GM12873 (cell line): ENCODE measurements at regions not wholly inside any gene's neighbourhood (a gene's known extent, or its start where the extent isn't known, plus 50 kb on each side); places are given as distances from the start of the nearest gene placed in this dataset.

Experiments used
- TF ChIP-seq, protein P1 (sequence below): IDR thresholded peaks from 2 replicates; pipeline ENCODE4 v1.5.1; 2012; ENCODE audit warnings: low read depth, mild to moderate bottlenecking, moderate library complexity, low read length, control low read depth; ENCODE audit not compliant: insufficient read depth; ENCODE audit errors: missing control alignments

DNA sequence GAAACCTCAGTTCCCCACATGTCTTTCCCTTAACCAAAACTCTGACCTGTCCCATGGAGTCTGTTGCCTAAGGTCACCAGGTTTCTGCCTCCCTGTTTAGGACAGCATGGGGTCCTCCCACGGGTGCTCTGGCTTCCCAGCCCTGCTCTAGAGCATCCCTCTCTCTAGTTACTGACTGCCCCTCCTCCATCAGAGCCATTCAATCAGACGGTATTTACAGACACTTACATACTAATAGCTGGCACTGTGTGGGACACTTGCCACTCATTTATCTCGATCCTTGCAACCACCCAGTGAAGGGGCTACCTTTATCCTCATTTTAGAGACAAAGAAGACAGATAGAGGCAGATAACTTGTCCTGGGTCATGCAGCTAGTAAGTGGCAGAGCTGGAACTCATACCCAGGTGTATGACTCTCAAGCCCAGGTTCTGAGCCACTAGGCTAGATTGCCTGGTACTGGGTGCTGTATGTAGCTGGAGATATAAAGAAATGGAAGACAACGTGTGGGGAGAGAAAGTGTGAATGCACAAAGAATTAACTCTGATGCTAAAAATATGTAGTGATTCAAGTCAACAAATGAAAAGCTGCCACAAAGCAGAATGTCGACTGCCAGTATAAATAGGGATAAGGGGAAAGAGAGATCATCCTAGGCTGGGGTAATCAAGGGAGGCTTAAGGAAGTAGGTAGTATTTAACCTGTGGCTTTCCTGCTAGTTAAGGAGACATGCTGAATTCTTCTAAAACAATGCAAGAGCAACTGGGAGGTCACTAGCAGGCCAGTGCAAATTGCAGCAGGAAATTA is 52.5 kb upstream of the PDE8B start:
- TF ChIP-seq, protein P1, sequence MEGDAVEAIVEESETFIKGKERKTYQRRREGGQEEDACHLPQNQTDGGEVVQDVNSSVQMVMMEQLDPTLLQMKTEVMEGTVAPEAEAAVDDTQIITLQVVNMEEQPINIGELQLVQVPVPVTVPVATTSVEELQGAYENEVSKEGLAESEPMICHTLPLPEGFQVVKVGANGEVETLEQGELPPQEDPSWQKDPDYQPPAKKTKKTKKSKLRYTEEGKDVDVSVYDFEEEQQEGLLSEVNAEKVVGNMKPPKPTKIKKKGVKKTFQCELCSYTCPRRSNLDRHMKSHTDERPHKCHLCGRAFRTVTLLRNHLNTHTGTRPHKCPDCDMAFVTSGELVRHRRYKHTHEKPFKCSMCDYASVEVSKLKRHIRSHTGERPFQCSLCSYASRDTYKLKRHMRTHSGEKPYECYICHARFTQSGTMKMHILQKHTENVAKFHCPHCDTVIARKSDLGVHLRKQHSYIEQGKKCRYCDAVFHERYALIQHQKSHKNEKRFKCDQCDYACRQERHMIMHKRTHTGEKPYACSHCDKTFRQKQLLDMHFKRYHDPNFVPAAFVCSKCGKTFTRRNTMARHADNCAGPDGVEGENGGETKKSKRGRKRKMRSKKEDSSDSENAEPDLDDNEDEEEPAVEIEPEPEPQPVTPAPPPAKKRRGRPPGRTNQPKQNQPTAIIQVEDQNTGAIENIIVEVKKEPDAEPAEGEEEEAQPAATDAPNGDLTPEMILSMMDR, result no peak

GRCh38 chr5:77156379-77156778 is 54.1 kb upstream of the PDE8B start:
- TF ChIP-seq, protein P1, result no peak

GRCh38 chr5:77155179-77155785 is 55.2 kb upstream of the PDE8B start:
- TF ChIP-seq, protein P1, result no peak

GRCh38 chr5:77152441-77152840 is 58.0 kb upstream of the PDE8B start:
- TF ChIP-seq, protein P1, result no peak

DNA sequence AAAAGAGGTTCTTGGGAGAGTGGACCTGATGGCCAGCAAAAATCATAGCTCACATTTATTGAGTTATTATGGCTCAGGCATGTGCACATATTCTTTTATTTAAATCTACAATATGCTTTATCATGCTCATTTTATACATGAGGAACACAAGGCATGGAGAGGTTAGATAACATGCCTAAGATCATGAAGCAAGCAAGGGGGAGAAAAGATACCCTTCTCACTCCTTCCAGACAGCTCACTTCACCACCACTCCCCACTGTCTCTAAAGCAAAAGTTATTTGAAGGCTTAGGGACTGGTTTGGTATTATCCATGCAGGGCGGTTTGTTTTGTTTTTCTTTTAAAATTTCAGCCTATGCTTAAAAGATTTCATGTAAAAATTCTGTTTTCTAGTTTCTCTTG is 59.0 kb upstream of the PDE8B start:
- TF ChIP-seq, protein P1, result no peak

GRCh38 chr5:77146896-77147295 is 59.8 kb upstream of the ZBED3 start:
- TF ChIP-seq, protein P1, result no peak

DNA sequence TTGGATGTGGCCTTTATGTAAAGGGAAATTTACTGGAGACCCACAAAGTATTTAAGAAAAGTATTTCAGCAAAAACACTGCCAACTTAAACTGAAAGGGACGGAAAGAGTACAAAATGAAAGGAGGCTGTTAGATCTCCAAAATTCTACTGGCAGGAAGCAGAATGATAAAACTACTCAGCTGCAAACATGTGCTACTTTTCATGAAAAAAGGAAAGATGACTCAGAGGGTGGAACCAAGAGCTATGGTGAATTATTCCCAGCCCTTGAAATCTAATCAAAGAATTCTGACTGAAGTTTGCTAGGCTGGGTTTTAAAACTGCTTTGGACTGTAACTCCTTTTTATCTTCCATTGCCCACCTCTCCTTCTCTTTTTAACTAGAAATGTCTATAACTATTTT is 58.6 kb upstream of the ZBED3 start:
- TF ChIP-seq, protein P1, result no peak
